ENCODE measurements at regions not wholly inside any gene's neighbourhood (a gene's known extent, or its start where the extent isn't known, plus 50 kb on each side); places are given as distances from the start of the nearest gene placed in this dataset.

DNA sequence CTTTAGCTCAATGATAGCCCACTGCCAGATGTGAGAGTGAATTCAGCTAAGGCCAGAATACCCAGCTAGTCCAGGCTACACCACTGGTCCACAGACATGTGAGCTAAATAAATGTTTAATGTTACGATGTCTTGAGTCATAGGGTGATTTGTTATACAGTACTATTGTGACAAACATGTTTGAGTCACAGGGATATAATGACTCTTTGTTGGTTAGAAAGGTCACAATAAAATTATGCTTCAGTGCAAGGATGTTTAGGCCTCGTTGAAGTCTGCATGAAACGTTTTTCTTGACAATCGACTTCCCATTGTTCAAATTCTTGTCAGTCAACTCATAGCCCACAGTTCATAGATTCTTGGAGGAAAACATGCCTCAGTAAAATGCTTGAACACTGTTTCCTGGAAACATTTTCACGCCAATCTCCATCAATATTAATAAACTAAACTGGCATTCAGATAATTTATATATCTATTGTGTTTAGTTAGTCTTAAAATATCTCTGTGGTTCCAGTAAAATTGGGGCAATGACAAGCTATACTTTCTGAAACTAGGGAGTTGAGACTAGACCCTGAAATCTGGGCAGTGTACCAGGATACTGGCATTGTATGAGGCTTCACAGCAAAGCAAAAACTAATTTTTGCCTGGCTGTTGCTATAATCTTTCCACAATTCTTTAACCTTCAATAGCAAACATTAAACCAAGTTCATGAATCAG is 650.8 kb upstream of the KIRREL3 start:
- WGBS, result 50% methylated on average over 5 of the region's 5 CpGs

DNA sequence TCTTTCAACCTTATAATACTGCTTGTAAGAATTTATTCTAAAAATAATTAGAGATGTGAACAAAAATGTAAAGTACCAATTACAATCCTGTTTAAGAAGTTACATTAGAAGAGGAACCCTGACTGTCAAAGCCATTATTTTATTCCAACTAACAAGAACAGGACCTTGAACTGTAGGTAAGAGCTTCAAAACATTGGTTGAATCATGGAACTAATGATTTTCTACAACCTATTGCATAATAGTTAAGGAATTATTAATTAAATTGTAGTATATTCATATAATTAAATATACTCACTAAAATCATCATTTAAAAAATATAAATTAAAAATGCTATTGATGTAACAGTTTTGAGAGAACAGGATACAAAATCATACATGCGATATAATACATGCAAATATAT is 649.4 kb upstream of the KIRREL3 start:
- Histone ChIP-seq H3K9me3 (no peaks in the 10 kb centered on the region), H3K27me3 (no peaks in the 10 kb centered on the region), H3K4me3 (no peak overlapping the region), H3K4me1 (no peaks in the 10 kb centered on the region), H3K36me3 (no peaks in the 10 kb centered on the region), H3K27ac (replicated peaks in 1 of 4) (no peak overlapping the region)
- intact Hi-C loops (cut with DNase I), result no loop called here
- TF ChIP-seq POLR2A (IDR thresholded peaks at IDR 0.05; ENCODE audit: low read depth) (no peak), POLR2AphosphoS5 (IDR thresholded peaks at IDR 0.05) (no peak), EP300 (IDR thresholded peaks at IDR 0.05) (no peak)
- TF ChIP-seq, protein P1, sequence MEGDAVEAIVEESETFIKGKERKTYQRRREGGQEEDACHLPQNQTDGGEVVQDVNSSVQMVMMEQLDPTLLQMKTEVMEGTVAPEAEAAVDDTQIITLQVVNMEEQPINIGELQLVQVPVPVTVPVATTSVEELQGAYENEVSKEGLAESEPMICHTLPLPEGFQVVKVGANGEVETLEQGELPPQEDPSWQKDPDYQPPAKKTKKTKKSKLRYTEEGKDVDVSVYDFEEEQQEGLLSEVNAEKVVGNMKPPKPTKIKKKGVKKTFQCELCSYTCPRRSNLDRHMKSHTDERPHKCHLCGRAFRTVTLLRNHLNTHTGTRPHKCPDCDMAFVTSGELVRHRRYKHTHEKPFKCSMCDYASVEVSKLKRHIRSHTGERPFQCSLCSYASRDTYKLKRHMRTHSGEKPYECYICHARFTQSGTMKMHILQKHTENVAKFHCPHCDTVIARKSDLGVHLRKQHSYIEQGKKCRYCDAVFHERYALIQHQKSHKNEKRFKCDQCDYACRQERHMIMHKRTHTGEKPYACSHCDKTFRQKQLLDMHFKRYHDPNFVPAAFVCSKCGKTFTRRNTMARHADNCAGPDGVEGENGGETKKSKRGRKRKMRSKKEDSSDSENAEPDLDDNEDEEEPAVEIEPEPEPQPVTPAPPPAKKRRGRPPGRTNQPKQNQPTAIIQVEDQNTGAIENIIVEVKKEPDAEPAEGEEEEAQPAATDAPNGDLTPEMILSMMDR (IDR thresholded peaks at IDR 0.05), result no peak
- WGBS, result 93% methylated on average over 1 of the region's 1 CpG
- DNase-seq (ENCODE audit: extremely low spot score), result no peak

More for the DNA sequence above, 650.8 kb upstream of the KIRREL3 start:
- H3K27me3 ChIP-seq, result no peaks in the 10 kb centered on the region
- no peaks in the 10 kb centered on the region for H3K4me1 ChIP-seq
- intact Hi-C loops (cut with DNase I), result no loop called here
- no peaks in the 10 kb centered on the region for H3K9me3 ChIP-seq
- no peaks in the 10 kb centered on the region for H3K36me3 ChIP-seq
- no peak for DNase-seq (ENCODE audit: extremely low spot score)
- no peak overlapping the region for H3K27ac ChIP-seq (replicated peaks in 1 of 4)
- no peak overlapping the region for H3K4me3 ChIP-seq
- no peak for TF ChIP-seq POLR2A (IDR thresholded peaks at IDR 0.05; ENCODE audit: low read depth)
- TF ChIP-seq, protein P1 (IDR thresholded peaks at IDR 0.05), result no peak
- no peak for TF ChIP-seq EP300 (IDR thresholded peaks at IDR 0.05)
- TF ChIP-seq POLR2AphosphoS5 (IDR thresholded peaks at IDR 0.05), result no peak

DNA sequence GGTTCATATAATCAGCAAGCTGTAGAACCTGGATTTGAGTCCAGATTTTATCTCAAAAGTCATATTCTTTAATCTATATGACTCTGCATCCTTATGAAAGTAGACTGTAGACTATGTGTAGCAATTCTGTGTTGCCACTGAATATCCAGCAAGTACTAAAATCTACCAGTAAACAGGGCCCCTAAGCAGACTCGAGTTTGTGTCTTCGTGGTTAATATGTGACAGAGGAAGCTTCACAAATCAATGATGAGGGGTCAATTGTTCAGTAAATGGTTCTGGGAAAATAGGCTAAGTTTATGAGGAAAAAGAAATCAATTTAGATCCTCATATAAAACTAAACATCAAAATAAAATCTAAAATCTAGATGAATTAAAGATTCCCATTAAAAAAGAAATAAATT is 648.5 kb upstream of the KIRREL3 start:
- intact Hi-C loops (cut with DNase I), result no loop called here
- Histone ChIP-seq H3K9me3 (no peaks in the 10 kb centered on the region), H3K4me1 (no peaks in the 10 kb centered on the region), H3K4me3 (no peak overlapping the region), H3K27me3 (no peaks in the 10 kb centered on the region), H3K36me3 (no peaks in the 10 kb centered on the region), H3K27ac (replicated peaks in 1 of 4) (no peak overlapping the region)
- DNase-seq (ENCODE audit: extremely low spot score), result no peak
- TF ChIP-seq, protein P1 (IDR thresholded peaks at IDR 0.05), result no peak
- WGBS, result 78% methylated on average over 2 of the region's 2 CpGs

DNA sequence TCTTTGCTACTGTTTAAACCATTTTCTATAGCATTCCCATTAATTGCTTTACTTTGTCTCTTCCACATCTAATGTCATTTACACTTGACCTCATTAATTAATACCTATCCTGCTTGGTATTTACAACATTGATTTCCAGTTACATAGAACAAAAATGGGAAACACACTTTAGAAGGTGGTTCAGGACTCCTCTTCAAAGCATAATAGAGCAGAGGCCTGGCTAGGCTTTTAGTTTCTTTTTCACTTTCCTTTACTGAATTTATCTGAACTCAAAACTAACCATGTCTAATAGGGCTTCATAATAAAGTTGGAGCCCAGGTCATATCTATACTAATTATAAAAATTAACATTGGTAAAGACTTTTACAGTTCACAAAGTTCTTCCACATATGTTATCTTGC is 648.0 kb upstream of the KIRREL3 start:
- no peaks in the 10 kb centered on the region for H3K9me3 ChIP-seq
- no peak overlapping the region for H3K27ac ChIP-seq (replicated peaks in 1 of 4)
- intact Hi-C loops (cut with DNase I), result no loop called here
- no peaks in the 10 kb centered on the region for H3K27me3 ChIP-seq
- no peaks in the 10 kb centered on the region for H3K4me1 ChIP-seq
- no peak for DNase-seq (ENCODE audit: extremely low spot score)
- H3K36me3 ChIP-seq, result no peaks in the 10 kb centered on the region
- TF ChIP-seq POLR2AphosphoS5 (IDR thresholded peaks at IDR 0.05), result no peak
- TF ChIP-seq EP300 (IDR thresholded peaks at IDR 0.05), result no peak
- TF ChIP-seq, protein P1 (IDR thresholded peaks at IDR 0.05), result no peak
- TF ChIP-seq POLR2A (IDR thresholded peaks at IDR 0.05; ENCODE audit: low read depth), result no peak
- H3K4me3 ChIP-seq, result no peak overlapping the region

DNA sequence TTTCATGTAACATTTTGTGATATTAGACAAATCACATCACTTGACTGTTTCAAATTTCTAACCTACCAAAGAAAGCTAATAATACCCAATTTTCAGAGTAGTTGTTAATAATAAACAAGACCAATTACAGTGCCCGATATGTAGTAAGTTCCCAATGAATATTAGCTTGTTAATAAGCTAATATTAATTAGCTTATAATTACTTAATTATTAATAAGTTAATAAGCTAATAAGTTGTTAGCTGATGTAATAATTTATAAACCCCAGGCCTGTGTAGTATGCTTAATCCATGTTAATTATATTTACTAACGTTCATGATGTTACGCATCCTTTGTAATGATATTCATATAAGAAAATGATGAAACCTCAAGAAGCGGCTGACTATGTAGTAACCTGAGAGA is 643.8 kb upstream of the KIRREL3 start:
- H3K4me1 ChIP-seq, result no peaks in the 10 kb centered on the region
- TF ChIP-seq EP300 (IDR thresholded peaks at IDR 0.05) (no peak), POLR2A (IDR thresholded peaks at IDR 0.05; ENCODE audit: low read depth) (no peak), POLR2AphosphoS5 (IDR thresholded peaks at IDR 0.05) (no peak)
- TF ChIP-seq, protein P1 (IDR thresholded peaks at IDR 0.05), result no peak
- 92% methylated on average over 4 of the region's 4 CpGs for WGBS
- intact Hi-C loops (cut with DNase I), result no loop called here
- no peak for DNase-seq (ENCODE audit: extremely low spot score)
- H3K4me3 ChIP-seq, result no peak overlapping the region
- H3K27ac ChIP-seq (replicated peaks in 1 of 4), result no peak overlapping the region
- no peaks in the 10 kb centered on the region for H3K9me3 ChIP-seq
- no peaks in the 10 kb centered on the region for H3K36me3 ChIP-seq
- H3K27me3 ChIP-seq, result no peaks in the 10 kb centered on the region
